AG08395 (cell line): ENCODE measurements at regions not wholly inside any gene's neighbourhood (a gene's known extent, or its start where the extent isn't known, plus 50 kb on each side); places are given as distances from the start of the nearest gene placed in this dataset.
"Not testable (repeated sequence)": the region's sequence is repeated elsewhere in the genome, so short reads cannot be mapped to it uniquely, and the experiment has no call there.

Experiments used
- DNase-seq: peaks from one replicate; pipeline ENCODE4 v3.0.0; 2012; ENCODE audit warnings: mixed read lengths, low spot score

DNA sequence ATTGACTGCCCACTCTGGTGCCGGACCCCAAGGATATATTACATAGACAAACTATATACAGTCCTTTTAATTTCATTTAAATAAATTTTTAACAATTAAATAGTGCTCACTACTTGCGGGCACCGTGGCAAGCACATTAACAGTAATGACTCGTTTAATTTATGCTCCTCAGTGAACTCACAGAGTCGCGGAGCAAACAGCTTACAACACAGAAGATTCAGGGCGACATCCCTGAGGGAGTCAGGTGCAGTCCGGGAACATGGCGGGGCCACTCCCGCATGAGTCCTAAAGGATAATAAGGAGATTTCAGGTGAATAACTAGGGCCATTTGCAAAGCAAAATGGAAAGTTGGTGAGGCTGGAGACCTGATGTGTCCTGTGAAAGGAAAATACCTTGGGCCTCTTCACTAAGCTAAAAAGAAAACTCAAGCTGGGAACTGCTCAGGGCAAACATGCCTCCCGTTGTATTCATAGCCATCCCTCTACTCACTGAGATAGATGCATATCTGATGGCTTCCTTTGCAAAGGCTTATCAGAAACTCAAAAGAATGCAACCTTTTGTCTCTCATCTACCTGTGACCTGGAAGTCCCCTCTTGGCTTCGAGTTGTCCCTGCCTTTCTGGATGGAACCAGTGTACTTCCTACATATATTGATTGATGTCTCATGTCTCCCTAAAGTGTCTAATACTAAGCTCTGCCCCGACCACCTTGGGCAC, 125.6 kb downstream of the KLF6 start:
- DNase-seq: no peak

DNA sequence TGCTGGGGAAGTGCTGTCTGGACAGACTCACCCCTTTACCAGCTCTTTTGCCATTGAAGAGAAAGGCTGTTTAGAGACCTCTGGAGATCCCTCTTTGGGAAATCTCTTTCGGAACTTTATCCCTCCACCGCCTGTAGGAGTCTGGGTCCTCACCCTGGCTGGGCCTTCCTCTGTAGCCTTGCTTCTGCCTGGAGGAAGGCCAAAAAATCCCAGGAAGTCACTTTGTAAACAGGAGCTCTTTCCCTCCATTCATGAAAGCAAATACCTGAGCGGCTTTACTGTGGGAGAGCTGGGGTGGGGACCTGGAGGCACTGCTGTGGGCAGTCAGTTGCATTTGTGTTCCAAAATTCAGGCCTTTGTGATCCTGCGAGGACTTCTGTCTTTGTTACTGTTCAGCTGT, 126.2 kb downstream of the KLF6 start:
- no peak for DNase-seq

DNA sequence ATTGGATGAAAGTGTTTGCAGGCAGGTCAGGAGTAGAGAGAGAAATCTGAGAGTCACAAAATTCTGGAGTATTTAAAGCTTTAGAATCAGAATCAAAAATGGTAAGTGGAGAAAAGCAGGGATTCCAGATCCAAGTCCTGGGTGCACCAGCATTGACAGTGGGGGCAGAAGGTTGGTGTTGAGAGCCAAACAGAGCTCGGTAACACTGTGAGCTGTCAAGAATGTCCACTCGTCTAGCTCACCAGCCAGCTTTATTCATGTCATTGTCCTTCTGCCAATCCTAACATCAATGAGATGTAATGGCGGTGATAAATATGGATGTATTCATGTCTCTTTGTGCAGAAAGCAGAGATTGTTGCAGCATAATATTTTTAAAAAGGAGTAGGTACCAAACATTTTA, 128.8 kb downstream of the KLF6 start:
- DNase-seq: no peak

DNA sequence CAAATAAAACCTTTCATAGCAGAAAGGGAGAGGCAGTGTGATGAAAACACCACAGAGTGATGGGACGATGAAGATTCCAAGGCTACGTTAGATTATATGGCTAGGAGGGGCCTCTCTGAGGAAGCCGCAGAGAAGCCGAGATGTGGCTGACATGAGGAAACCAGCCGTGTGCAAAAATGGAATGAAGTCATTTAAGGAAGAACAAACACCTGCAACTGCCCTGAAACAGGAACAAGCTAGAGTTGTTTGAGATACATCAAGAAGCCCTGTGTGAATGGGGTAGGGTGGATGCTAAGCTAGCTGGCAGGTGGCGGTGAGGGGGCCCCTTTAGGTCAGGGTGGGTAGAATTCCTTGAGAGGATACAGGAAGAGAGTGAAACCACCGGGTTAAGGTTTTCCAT, 129.5 kb downstream of the KLF6 start:
- no peak for DNase-seq

DNA sequence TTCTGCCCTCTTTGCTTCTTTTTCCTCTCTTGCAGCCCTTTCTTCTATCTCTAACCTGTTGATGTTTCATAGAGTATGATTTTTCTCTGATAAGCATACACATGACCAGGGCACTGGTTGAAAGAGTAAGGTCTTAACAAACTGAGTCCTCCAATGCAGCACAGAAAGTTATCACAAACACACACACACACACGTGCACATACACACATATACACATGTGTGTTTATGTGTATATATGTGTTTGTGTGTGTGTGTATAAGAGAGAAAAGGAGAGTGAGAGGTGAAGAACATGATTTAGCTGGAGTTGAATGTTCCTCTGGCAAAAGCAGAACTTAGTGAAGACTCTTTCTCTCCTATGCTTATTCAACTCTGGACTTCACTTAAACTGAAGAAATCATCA, 130.0 kb downstream of the KLF6 start:
- DNase-seq: no peak

DNA sequence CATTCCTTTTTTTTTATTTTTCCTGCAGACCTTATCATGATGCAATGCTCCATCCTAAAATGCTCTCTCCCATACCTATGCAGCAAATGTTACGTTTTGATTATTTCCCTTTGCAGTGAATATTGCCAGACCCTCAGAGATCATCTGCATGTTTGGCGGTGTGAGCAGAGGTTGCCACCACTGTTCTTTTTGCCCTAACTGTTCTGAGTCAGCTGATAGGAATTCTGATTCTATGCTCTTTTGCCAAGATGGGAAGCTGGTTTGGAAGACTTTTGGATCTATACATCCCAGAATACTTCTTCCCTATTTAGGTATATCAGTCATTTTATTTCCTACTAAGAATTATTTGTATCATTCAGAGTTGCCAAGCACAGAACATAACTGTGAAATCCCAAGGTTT, 130.5 kb downstream of the KLF6 start:
- peak; percentile 41 for DNase-seq

DNA sequence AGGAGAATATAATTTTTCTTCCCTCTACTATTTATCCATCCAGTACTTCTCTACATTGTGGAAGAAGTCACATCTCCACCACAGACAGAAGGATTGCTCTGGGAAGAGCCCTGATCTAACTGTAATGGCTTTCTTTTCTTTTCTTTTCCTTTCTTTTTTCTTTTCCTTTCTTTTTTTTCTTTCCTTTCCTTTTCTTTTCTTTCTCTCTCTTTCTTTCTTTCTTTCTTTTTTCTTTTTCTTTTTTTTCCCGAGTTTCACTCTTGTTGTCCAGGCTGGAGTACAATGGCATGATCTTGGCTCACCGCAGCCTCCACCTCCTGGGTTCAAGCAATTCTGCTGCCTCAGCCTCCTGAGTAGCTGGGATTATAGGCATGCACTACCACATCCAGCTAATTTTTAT, 131.7 kb downstream of the KLF6 start:
- DNase-seq: peak; percentile 15

DNA sequence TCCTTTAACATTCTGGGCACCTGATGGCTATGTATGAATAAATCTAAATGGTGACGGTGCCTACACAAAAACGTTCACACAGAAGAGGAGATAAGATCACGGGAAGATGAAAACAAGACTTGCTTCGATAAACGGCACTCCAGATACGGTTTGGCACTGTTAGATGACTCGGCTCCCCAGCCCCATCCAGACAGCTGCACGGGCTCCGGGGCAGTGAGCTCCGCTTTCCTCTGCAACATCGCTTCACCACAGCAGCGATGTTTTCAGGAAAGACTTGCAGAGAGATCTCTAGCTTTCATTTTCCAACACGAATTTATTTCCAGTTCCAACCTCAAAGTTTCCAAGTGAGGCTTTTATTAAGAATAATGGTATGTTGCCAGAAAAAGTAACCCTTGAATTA, 132.1 kb downstream of the KLF6 start:
- peak; percentile 60 for DNase-seq

DNA sequence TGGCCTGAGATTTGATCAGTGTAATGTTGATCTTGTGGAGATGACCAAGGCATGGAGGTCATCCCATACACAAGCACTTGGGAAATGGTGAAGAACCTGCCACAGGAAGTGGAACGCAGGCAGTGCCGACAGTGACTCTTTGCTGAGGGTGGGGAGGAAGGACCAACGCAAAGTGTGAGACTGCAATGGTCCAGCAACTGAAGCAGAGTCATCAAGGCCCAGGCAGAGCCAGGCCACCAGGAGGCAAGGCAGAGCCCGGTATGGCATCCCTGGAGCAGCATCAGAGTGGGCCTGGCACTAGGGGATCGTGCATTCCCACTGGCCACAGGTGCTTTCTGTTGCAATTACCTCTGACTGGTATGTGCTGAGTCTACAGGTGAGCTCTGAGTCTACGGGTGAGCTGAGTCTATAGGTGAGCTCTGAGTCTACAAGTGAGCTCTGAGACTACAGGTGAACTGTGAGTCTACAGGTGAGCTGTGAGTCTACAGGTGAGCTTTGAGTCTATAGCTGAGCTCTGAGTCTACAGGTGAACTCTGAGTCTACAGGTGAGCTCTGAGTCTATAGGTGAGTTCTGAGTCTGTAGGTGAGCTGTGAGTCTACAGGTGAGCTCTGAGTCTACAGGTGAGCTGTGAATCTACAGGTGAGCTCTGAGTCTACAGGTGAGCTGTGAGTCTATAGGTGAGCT, 132.9 kb downstream of the KLF6 start:
- DNase-seq: no peak

DNA sequence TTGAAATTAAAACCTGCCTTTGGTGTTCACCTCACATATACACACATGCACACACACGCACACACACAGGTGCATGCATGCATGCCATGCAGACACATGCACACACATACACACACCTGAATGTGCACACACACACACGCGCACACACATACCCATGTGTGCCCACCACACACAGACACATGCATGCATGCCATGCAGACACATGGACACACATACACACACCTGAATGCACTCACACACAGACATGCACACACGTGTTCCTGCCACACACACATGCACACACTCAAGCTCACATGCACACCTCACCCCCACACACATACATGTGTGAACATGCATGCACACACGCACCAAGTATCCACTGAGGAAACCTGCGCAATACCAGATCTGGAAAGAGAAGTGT, 136.4 kb downstream of the KLF6 start:
- no peak for DNase-seq

DNA sequence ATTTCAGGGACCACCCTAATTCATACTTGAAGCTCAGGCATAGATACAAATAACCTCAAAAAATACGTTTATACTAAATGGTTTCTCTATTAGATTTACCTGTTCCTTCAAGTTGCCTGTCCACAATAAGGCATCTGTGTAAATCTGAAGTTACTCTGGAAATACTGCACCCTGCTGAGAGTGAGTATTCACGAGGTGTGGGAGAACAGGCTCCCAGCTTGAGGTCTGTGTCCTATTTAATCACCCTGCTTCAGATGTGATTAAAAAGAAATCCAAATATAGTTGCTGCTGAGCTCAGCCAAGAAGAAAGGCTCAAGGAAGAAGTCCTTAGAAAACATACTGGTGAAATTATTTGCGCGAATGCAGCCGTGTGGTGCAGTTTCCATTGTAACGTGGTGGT, 136.8 kb downstream of the KLF6 start:
- DNase-seq: no peak

DNA sequence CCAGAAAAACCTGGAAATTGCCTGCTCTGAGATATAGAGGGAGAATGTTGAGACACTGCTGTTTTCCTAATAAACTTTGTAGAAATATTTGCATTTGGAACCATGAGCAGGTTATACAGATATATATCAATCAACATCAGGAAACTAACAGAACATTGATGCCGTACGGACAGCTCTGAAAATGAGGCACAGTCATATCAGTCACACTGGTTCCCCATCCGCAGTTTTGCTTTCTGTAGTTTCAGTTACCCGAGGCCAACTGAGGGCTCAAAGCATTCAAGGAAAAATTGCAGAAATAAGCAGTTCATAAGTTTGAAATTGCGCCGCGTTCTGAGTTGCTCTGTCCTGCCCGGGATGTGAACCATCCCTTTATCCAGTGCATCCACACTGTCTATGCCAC, 137.9 kb downstream of the KLF6 start:
- no peak for DNase-seq

DNA sequence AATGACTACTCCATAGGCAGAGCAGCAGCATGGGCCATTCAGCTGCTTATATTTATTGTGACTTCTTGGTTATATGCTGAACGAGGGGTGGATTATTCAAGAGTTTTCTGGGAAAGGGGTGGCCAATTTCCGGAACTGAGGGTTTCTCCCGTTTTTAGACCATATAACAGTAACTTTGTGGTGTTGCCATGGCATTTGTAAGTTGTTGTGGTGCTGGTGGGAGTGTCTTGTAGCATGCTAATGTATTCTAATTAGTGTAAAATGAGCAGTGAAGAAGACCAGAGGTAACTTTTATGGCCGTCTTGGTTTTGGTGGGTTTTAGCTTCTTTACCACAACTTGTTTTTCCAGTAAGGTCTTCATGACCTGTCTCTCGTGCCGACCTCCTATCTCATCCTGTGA, 139.6 kb downstream of the KLF6 start:
- no peak for DNase-seq

DNA sequence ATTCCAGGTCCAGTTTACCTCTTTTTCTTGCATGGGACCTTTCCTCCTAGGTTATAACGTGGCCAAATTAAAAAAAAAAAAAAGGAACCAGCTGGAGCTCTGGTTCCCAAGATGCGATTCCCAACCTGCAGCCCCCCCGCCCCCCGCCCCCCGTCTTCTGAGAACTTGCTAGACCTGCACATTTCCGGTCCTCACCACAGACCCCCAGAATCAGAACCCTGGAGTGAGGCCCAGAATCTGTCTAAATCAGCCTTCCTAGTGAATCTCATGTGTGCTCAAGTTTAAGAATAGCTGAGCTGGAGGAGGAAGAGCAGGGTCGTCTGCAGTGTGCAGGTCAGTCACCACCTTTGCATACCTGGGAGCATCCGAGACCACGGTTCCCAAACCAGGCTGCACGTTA, 144.2 kb downstream of the KLF6 start:
- DNase-seq: no peak

DNA sequence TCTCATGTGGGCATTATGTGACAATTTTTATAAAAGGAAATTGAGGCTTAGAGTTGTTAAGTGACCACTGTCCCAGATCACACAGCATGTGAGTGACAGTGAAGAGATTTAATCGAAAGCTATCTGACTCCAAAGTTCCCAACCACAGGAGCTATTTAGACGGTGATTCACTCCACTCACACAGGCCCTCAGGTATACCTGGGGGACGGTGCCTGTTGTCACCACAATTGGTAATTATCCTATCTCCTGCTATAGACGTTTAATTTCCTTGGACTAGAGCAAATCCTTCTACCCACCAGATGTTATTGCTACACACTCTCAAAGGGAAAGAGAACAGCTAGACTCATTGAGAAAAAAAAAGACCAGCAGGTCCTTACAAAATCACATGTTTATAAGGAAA, 145.5 kb downstream of the KLF6 start:
- no peak for DNase-seq

DNA sequence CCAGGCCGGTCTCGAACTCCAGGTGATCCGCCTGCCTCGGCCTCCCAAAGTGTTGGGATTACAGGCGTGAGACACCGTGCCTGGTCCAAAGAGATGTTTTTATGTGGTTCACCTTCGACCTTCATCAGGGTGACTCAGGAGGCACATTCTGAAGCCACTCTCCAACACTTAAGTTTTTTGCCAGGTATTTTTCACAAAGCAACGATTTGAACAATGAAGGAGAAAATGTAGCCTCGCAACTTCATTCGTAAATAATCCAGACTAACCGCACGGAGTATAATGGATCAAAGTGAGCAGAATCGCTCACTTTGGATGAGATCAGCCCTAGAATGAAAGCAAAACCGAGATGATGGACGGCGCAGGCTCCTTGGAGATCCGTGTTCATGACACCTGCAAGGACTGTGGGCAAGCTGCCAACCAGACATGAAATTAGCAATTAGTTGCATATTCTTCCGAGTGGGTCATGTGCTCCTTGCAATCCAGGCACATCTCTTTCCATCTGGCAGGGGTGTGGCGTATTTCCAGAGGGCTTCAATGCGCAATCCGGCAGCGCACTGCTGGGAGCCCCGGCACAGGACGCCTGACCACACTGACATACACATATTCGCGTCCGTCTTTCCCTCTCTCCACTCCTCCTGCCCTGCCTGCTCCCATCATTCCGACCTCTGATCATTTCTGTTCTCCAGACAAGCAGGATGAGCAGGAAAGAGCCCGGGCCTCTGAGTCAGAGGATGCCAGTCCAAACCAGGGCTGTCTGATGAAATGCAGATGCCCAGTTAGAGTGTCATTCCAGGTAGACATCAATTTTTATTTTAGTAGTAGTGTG, 148.4 kb downstream of the KLF6 start:
- DNase-seq: peak; percentile 28

DNA sequence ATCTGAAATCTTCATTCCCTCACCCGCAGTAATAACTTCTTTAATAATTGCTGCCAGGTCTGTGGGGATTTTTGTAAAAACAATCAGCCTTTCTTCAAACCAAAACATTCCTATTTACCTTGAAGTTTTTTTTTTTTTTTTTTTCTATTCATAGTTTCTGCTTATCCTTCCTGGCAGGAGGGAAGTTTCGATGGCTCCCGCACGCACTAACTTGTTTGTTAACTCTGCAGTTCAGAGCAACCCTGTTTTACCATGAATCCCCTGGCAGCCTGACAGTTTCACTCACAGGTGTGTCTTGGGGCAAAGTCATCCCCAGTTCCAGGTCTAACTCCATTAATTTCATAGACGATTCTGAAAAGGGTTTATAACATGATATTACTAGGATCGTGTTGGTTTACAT, 149.3 kb downstream of the KLF6 start:
- no peak for DNase-seq

DNA sequence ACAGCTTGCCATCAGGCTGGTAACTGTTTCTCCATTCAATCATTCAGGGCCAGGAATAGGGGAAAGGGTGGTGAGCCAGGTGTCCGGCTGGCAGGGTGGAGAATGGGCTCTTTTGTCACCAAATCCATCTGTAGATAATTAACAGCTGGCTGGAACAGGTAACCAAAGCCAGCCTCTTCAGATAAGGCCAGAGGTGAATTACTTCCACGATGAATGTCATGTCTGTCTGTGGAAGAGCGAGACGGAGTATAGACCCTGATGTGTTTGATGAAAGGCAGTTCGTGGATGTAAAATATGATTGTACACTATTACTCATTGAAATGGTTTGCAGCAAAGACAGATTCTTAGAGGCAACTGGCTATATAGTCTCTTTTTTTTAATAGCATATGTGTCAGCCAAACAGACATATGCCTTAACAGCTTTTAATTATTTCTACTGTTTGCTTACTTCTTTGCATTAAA, 149.8 kb downstream of the KLF6 start:
- DNase-seq: no peak

DNA sequence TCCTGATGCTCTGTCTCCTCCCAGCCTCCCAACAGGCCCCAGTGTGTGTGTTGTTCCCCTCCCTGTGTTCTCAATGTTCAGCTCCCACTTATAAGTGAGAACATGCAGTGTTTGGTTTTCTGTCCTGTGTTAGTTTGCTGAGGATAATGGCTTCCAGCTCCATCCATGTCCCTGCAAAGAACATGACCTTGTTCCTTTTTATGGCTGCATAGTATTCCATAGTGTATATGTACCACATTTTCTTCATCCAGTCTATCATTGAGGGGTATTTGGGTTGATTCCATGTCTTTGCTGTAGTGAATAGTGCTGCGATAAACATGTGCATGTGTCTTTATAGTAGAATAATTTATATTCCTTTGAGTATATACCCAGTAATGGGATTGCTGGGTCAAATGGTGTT, 150.4 kb downstream of the KLF6 start:
- DNase-seq: not testable (repeated sequence)

DNA sequence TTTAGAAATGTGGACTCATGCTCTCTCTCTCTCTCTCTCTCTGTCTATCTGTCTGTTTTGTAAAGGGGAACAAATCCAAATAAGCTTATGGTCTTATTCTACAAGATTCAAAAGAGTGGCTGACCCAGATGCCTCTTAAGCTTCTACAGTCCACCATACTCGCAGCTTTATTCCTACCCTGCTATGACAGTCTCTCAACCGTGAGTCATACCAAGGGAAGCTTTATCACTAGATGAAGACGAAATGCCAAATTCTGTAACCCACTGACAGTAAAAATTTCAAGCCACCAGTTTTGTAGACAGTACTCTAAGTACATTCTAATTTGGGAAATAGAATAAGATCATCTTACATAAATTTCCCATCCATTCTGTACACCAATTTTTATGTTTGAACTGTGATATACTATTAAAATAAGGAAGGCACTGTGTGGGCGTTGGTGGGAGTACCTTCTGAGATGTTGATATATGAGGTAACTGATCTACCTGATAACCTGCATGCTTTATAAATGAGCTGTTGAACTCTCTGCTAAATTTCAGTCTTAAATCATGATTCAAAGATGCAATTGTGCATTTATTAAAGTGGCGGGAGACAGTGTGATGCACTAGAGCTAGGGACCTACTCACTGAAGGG, 153.2 kb downstream of the KLF6 start:
- DNase-seq: no peak

DNA sequence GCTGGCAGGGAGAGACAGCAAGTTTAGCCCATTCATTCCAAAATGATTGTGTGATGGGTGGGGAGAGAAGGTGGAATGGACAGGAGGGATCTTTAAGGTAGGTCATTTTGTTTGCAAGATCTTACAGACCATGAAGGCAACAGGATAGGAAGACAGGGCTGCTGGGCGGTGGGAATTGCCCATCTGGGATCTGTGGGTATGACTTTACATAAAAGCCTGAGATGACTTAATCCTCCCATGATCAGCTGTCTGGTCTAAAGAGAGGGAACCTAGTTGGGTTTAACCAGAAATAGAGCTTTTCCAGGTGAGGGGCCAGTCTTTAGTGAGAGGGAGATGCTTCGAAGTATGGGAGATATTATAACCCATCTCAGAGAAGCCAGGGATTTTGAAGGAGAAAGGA, 153.7 kb downstream of the KLF6 start:
- DNase-seq: no peak

DNA sequence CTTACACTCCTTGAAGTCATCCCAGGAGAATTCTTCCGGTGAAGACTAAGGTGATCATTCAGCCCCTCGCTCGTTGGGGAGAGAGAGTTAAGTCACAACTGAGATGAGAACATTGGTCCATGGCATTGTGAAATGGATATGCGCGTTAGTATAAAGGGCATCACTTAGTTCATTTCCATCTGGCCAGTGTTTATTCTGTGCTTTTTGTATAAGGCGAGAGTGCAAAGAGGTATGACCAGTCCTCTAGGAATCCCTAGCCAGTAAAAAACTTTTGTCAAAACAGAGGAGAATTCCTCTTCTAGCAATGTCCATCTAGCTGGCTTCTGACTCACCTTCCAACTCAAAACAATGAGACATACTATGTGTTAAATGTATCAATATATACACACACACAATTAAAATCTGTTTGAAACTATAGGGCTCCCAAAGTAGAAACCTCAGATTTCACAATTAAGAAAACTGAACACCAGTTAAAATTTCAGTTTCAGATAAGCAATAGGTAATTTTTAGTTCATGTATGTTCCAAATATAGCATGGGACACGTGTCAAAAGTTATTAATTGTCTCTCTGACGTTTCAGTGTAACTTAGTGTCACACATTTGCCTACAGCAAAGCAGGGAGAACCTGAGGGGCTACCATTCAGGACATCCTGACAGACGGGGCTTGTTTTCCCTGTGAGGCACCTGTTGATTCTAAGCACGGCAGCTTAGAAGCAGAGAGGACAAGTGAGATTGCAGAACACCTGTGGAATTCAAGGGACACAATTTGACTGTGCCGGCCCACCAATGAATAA, 158.9 kb downstream of the KLF6 start:
- DNase-seq: peak; percentile 10
